Progenitor cell of endocrine pancreas (in vitro differentiated cells): ENCODE measurements at regions not wholly inside any gene's neighbourhood (a gene's known extent, or its start where the extent isn't known, plus 50 kb on each side); places are given as distances from the start of the nearest gene placed in this dataset.

Source experiments
- DNase-seq: peaks from one replicate; pipeline ENCODE4 v3.0.0; 2021; ENCODE audit warnings: low spot score; ENCODE audit not compliant: unreplicated experiment
- H3K27ac Mint-ChIP-seq: 2 replicates; pipeline ENCODE4 v1.8.0; 2021; ENCODE audit warnings: mild to moderate bottlenecking, moderate library complexity, mixed read lengths
- H3K27me3 Mint-ChIP-seq: 2 replicates; pipeline ENCODE4 v1.8.0; 2021; ENCODE audit warnings: mixed read lengths
- H3K36me3 Mint-ChIP-seq: 2 replicates; pipeline ENCODE4 v1.8.0; 2022; ENCODE audit warnings: mixed read lengths; ENCODE audit not compliant: insufficient read depth
- H3K4me1 Mint-ChIP-seq: 2 replicates; pipeline ENCODE4 v1.8.0; 2021; ENCODE audit warnings: low read depth, mixed read lengths
- H3K4me3 Mint-ChIP-seq: 2 replicates; pipeline ENCODE4 v1.8.0; 2021; ENCODE audit warnings: low read depth, mild to moderate bottlenecking, moderate library complexity, mixed read lengths
- H3K9me3 Mint-ChIP-seq: 2 replicates; pipeline ENCODE4 v1.8.0; 2021; ENCODE audit warnings: low read depth, mixed read lengths
- TF ChIP-seq, protein P1 (sequence below): fragments of 200-600 bp; sonication (generic); IDR thresholded peaks from one replicate; pipeline ENCODE4 v1.5.0; 2021; ENCODE audit warnings: antibody characterized with exemption, mild to moderate bottlenecking; ENCODE audit not compliant: unreplicated experiment

DNA sequence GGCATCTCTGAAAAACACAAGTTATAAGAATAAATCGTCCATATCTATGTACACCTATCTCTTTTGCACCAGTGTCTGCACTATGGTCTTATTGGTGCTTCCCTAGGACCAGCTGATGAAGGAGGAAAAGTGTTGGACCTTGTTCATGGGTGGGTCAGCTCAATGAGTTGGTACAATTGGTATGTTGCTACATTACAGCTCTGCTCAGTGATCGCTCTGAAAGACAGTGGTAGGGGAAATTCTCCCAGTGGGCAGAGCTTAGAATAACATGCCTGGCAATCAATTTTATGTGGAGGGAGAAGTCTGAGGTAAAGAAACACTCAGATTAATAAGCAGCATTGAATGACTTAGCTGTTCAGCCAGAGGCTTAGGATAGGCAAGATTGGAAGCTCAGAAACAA lies 138.7 kb upstream of the KL start:
- Mint-ChIP-seq H3K4me3 (no peak overlapping the region), H3K4me1 (no peaks in the 10 kb centered on the region), H3K27ac (no peak overlapping the region), H3K27me3 (no peaks in the 10 kb centered on the region), H3K9me3 (no peaks in the 10 kb centered on the region), H3K36me3 (no peaks in the 10 kb centered on the region)
- no peak for DNase-seq
- TF ChIP-seq, protein P1, sequence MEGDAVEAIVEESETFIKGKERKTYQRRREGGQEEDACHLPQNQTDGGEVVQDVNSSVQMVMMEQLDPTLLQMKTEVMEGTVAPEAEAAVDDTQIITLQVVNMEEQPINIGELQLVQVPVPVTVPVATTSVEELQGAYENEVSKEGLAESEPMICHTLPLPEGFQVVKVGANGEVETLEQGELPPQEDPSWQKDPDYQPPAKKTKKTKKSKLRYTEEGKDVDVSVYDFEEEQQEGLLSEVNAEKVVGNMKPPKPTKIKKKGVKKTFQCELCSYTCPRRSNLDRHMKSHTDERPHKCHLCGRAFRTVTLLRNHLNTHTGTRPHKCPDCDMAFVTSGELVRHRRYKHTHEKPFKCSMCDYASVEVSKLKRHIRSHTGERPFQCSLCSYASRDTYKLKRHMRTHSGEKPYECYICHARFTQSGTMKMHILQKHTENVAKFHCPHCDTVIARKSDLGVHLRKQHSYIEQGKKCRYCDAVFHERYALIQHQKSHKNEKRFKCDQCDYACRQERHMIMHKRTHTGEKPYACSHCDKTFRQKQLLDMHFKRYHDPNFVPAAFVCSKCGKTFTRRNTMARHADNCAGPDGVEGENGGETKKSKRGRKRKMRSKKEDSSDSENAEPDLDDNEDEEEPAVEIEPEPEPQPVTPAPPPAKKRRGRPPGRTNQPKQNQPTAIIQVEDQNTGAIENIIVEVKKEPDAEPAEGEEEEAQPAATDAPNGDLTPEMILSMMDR, result no peak

DNA sequence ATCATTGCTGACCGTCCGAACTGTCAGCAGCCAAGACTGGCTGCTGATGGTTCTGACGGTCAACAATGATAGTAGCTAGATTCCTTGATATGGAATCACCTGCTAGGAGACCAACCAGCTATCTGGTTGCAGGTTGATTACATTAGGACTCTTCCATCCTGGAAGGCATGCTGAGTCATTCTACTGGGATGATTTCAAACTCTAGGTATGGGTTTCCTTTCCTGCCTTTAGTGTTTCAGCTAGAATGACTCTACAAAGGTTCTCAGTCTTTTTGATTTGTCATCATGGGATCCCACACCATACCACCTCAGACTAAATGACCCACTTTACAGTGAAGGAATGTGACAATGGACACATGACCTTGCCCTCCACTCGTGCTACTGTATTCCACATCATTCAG lies 138.1 kb upstream of the KL start:
- Mint-ChIP-seq H3K9me3 (no peaks in the 10 kb centered on the region), H3K27me3 (no peaks in the 10 kb centered on the region)

DNA sequence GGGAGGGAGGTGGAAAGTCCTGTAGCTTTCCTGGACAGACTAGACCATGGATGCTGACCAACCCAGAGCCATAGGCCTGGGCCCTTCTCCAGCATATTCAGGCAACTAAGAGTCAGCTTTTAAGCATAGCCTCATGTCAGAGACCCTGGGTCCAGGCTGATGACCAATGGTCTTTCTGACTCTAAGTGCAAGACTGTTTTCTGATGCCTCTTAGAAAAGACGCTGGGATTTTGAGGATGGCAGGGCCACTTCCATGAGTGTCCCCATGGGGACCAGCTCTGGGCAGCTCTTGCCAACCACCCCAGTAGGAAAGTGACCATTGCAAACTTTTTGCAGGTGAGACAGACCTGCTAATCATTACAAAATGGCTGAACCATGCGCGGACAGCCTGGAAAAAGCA lies 135.6 kb upstream of the KL start:
- Mint-ChIP-seq H3K27ac (no peak overlapping the region), H3K4me1 (no peaks in the 10 kb centered on the region), H3K36me3 (no peaks in the 10 kb centered on the region), H3K4me3 (no peak overlapping the region), H3K27me3 (no peaks in the 10 kb centered on the region), H3K9me3 (no peaks in the 10 kb centered on the region)
- no peak for DNase-seq
- TF ChIP-seq, protein P1, result no peak

More for the DNA sequence above, 138.1 kb upstream of the KL start:
- H3K36me3 Mint-ChIP-seq, result no peaks in the 10 kb centered on the region
- H3K4me3 Mint-ChIP-seq, result no peak overlapping the region
- no peak for DNase-seq
- H3K27ac Mint-ChIP-seq, result no peak overlapping the region
- no peaks in the 10 kb centered on the region for H3K4me1 Mint-ChIP-seq
- TF ChIP-seq, protein P1, result no peak

DNA sequence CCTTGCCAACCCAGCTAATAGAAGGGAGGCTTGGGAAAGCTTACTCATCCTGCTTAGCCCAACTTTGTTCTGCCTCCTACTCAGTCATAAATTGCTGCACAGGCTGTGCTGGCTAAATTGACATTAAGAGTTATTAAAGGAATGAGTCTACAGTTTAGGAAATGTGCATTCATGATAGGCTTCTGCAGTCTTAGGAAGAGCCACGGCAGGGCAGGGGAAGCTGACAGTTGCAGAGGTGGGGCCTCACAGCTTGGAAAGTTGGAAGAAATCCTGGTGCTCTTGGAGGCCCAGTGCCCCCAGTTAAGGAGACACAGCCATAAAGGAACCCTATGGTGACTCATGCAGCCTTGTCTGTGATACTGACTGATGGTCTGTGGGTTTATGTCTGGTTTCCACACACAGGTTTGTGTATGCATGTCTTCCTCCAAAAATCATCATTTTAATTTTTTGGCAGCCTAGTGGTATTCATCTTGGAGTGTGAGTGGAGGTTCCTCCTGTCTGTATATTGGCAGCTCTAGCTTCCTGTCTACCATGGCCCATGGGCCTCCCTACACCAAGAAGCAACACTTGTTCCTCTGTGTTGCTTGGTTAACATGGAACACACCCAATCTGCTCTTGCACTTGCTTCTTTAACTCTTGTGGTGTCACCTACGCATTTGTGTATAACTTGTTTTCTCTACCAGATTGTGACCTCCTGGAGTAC lies 135.0 kb upstream of the KL start:
- DNase-seq, result no peak
- Mint-ChIP-seq H3K27ac (no peak overlapping the region), H3K4me1 (no peaks in the 10 kb centered on the region), H3K9me3 (no peaks in the 10 kb centered on the region), H3K27me3 (no peaks in the 10 kb centered on the region), H3K36me3 (no peaks in the 10 kb centered on the region), H3K4me3 (no peak overlapping the region)
- TF ChIP-seq, protein P1, result no peak

DNA sequence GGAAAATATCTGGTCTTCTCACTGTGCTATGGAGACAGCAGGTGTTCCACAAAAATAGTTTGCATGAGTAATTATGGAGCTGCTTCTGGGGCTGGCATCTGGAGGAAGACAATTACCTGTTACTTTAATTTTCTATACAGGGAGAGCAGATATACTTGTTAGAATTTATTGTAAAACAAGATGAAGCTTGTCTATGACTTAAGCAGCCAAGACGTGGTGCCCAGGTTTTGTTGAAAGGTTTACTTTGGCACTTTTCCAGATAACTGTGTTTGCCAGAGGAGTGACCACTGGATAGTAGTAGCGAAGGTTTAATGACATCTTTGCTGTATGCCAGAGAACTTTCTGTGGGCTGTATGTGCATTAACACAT lies 134.5 kb upstream of the KL start:
- no peaks in the 10 kb centered on the region for H3K4me1 Mint-ChIP-seq
- TF ChIP-seq, protein P1, result no peak
- H3K27me3 Mint-ChIP-seq, result no peaks in the 10 kb centered on the region
- H3K36me3 Mint-ChIP-seq, result no peaks in the 10 kb centered on the region
- H3K27ac Mint-ChIP-seq, result no peak overlapping the region
- DNase-seq, result no peak
- no peak overlapping the region for H3K4me3 Mint-ChIP-seq
- peaks cover 2% of the 10 kb centered on the region for H3K9me3 Mint-ChIP-seq
